ENCODE measurements at regions not wholly inside any gene's neighbourhood (a gene's known extent, or its start where the extent isn't known, plus 50 kb on each side); places are given as distances from the start of the nearest gene placed in this dataset.

- Histone ChIP-seq H4K20me1 (ENCODE audit: insufficient read depth, low read length) (no peaks in the 10 kb centered on the region), H3K36me3 (replicated peaks in 1 of 2; ENCODE audit: control insufficient read depth in 1 of 2, insufficient read depth in 2 of 2, low read length in 2 of 2) (no peaks in the 10 kb centered on the region), H3K9me3 (ENCODE audit: low read length) (no peaks in the 10 kb centered on the region), H3K9ac (ENCODE audit: insufficient read depth, low read depth, low read length) (no peak overlapping the region), H3K27me3 (ENCODE audit: control insufficient read depth in 1 of 2, insufficient read depth in 2 of 2, low read length in 2 of 2) (no peaks in the 10 kb centered on the region), H3K4me3 (replicated peaks in 1 of 3; ENCODE audit: insufficient read depth in 1 of 3, low read depth in 2 of 3, low read length in 3 of 3) (no peak overlapping the region), H3K27ac (ENCODE audit: extremely low read length, insufficient read depth, low read length) (no peak overlapping the region), H3K4me1 (ENCODE audit: insufficient read depth, low read length) (no peaks in the 10 kb centered on the region), H2AFZ (ENCODE audit: low read length) (no peak overlapping the region), H3K79me2 (ENCODE audit: insufficient read depth, low read length) (no peaks in the 10 kb centered on the region), H3K4me2 (ENCODE audit: low read depth, low read length) (no peak overlapping the region)
- no TSS peak for BruUV-seq (replicated peaks)
- CTCF ChIA-PET (ENCODE audit: low intra/inter-chr PET ratio, low total read pairs), result no interaction called here
- FAIRE-seq (no peak), DNase-seq (ENCODE audit: low spot score) (no peak), ATAC-seq (no peak)
- intact Hi-C loops (cut with micrococcal nuclease; ENCODE audit: unreplicated experiment), result no loop called here
- 42% methylated on average over 1 of the region's 1 CpG for WGBS (ENCODE audit: low lambda C conversion rate)
- TF ChIP-seq MAFK (conservative IDR thresholded peaks at IDR 0.05 in 1 of 2, IDR thresholded peaks at IDR 0.05 in 1 of 2; ENCODE audit: low read length in 2 of 2) (peak; percentile 63 to 85), YEATS4 (CRISPR knock-in tag; IDR thresholded peaks at IDR 0.05; ENCODE audit: borderline replicate concordance) (no peak), MAFF (IDR thresholded peaks at IDR 0.05; ENCODE audit: low read depth, low read length) (peak; percentile 65; the same call in 1 of the 2 replicates)
- in situ Hi-C loops (cut with HindIII; ENCODE audit: extremely low pct_ligation_motif_present, low pct_unique_long_range_greater_than_20kb), result no loop called here
- POLR2A ChIA-PET, result no interaction called here
Observed at GRCh38 chr2:225864394-225864793, 464.9 kb downstream of the NYAP2 start.

- Histone ChIP-seq H3K36me3 (replicated peaks in 1 of 2; ENCODE audit: control insufficient read depth in 1 of 2, insufficient read depth in 2 of 2, low read length in 2 of 2) (no peaks in the 10 kb centered on the region), H3K9me3 (ENCODE audit: low read length) (no peaks in the 10 kb centered on the region), H3K27me3 (ENCODE audit: control insufficient read depth in 1 of 2, insufficient read depth in 2 of 2, low read length in 2 of 2) (no peaks in the 10 kb centered on the region), H3K79me2 (ENCODE audit: insufficient read depth, low read length) (no peaks in the 10 kb centered on the region), H4K20me1 (ENCODE audit: insufficient read depth, low read length) (no peaks in the 10 kb centered on the region), H3K4me2 (ENCODE audit: low read depth, low read length) (no peak overlapping the region), H2AFZ (ENCODE audit: low read length) (no peak overlapping the region), H3K9ac (ENCODE audit: insufficient read depth, low read depth, low read length) (no peak overlapping the region), H3K4me3 (replicated peaks in 1 of 3; ENCODE audit: insufficient read depth in 1 of 3, low read depth in 2 of 3, low read length in 3 of 3) (no peak overlapping the region), H3K27ac (ENCODE audit: extremely low read length, insufficient read depth, low read length) (no peak overlapping the region), H3K4me1 (ENCODE audit: insufficient read depth, low read length) (no peaks in the 10 kb centered on the region)
- in situ Hi-C loops (cut with HindIII; ENCODE audit: extremely low pct_ligation_motif_present, low pct_unique_long_range_greater_than_20kb), result no loop called here
- POLR2A ChIA-PET, result no interaction called here
- DNase-seq (ENCODE audit: low spot score), result no peak
- intact Hi-C loops (cut with micrococcal nuclease; ENCODE audit: unreplicated experiment), result no loop called here
- CTCF ChIA-PET (ENCODE audit: low intra/inter-chr PET ratio, low total read pairs), result no interaction called here
- WGBS (ENCODE audit: low lambda C conversion rate), result 0% methylated on average over 1 of the region's 1 CpG
- BruUV-seq (replicated peaks), result no TSS peak
- no peak for ATAC-seq
- no peak for FAIRE-seq
- TF ChIP-seq MTF2 (CRISPR knock-in tag; IDR thresholded peaks at IDR 0.05; ENCODE audit: borderline replicate concordance), result no peak
- TF ChIP-seq ADNP (CRISPR knock-in tag; IDR thresholded peaks at IDR 0.05), result no peak
- no peak for TF ChIP-seq ZNF263 (CRISPR knock-in tag; IDR thresholded peaks at IDR 0.05)
- TF ChIP-seq ATF2 (CRISPR knock-in tag; IDR thresholded peaks at IDR 0.05), result no peak
- no peak for TF ChIP-seq ZIK1 (CRISPR knock-in tag; IDR thresholded peaks at IDR 0.05; ENCODE audit: borderline replicate concordance, low read depth)
- no peak for TF ChIP-seq FUBP1 (CRISPR knock-in tag; IDR thresholded peaks at IDR 0.05; ENCODE audit: borderline replicate concordance)
- no peak for TF ChIP-seq MAFK (conservative IDR thresholded peaks at IDR 0.05 in 1 of 2, IDR thresholded peaks at IDR 0.05 in 1 of 2; ENCODE audit: low read length in 2 of 2)
- no peak for TF ChIP-seq U2AF2 (IDR thresholded peaks at IDR 0.05; ENCODE audit: low read depth, low read length)
- TF ChIP-seq AKNA (CRISPR knock-in tag; IDR thresholded peaks at IDR 0.05; ENCODE audit: borderline replicate concordance), result no peak
Observed at GRCh38 chr2:225842939-225843338, 443.4 kb downstream of the NYAP2 start.
